IPS DF 4.7 (cell line): ENCODE measurements at regions not wholly inside any gene's neighbourhood (a gene's known extent, or its start where the extent isn't known, plus 50 kb on each side); places are given as distances from the start of the nearest gene placed in this dataset.

Experiments used
- DNase-seq: peaks from one replicate; pipeline ENCODE4 v3.0.0-alpha.2; 2013; ENCODE audit warnings: low spot score; ENCODE audit errors: extremely low read depth

DNA sequence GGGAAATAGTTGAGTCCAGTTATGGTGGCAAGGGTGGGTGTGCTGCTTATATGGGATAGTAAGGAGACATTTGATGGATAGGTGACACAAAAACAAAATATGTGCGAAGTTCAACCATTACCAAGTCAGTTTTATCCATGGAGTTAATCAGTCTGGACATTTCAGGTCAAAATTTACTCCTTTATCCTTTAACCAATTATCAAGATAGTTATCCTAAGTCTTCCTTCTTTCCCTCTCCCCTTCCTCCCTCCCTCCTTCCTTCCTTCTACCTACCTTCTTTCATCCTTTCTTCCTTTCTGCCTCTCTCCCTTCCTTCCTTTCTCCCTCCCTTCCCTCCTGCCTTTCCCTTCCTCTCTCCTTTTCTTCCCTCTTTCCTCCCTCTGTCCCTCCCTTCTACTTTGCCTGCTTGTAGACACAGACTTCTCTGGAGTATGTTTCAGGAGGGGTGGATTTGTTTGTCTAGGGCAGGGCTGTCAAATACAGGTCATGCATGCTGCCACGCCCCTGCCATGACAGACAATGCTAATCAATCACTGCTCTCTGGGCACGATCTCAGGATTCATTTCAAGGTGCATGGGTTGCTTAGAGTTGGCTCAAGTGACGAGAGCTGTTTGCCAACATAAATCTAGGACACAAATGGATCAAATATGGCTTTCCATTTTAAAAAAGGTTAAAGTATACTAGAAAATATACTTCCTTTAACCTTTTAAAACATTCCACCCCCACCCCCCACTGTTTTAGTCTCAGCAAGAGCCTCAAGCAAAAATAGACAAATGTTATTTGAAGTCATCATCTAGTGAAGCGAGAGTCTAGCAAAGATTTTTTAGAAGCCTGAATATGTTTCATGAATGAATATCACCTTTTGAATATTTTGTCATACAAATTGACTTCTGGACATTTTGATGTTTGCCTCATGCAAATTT lies 281.6 kb upstream of the CITED2 start:
- DNase-seq = no peak

DNA sequence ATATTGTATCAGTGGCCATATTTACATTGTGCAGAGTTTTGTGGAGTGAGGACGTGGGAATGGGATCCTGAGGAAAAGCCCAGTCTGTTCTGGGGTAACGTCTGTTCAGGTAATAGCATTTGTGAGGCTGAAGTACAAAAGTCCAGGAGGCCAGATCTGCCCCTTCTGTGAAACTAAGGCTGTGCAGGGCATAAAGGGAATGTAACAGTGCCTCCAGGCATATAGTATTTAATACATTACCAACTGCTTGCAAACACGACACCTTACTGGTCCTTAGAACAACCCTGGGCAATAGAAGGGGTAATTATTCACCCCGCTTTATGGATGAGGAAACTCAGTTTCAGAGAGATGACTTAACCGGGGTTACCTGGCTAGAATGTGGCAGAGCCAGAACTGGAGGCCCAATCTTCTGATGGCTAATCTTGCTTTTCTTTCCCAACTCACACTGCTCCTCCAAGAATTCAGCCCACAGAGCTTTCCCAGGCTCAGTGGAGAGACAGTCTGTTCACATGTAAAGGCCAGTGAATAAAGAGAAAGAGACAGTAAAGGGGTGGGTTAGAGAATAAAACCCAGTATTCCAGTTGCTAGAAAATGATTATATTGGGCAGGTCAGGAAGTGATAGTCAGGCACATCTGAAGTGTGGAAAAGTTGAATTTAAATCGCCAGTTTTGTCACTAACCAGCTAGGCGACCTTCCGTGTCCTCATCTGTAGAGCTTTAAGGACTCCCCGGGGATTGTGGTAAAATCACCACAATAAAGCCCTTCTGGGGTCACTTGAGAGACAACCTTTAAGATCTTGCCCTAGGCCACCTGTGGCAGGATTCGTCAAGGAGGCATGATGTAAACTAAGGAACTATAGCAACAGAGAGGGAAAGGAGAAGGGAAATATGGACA lies 280.7 kb upstream of the CITED2 start:
- no peak for DNase-seq

DNA sequence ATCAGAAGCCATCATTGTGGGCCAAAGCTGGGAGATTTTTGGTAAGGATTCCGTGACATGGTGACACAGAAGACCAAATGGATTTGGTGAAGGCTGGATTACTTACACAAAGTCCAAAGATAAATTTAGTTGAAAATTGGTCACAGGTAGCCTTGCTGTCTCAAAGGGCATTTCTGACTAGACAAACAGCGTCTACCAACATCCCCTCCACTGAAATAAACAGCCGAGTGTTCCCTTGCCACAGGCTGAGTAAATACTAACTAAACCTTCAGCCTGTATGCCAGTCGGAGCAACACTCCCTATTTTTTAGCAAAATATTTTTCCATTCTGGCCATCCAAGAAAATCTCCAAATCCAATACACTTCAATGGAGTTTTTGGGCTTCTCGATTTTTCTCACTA lies 279.9 kb upstream of the CITED2 start:
- DNase-seq = no peak

DNA sequence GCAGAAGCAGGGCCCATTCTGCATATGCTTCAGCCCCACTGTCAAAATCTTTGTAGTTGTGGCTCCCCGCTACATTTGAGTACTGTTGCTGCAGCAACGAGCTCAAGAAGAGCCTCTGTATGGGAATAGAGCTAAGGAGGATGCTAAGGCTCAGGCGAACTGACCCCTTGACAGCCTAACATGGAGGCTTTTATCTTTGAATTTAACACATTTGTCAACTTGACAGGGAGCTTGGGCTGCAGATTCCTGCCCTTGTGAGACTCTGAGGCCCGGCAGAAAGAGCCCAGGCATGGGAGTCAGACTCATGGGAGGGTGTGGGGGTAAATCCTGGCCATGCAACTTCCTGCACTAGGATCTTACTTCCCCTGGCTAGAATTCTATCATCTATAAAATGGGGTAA lies 278.7 kb upstream of the CITED2 start:
- no peak for DNase-seq

DNA sequence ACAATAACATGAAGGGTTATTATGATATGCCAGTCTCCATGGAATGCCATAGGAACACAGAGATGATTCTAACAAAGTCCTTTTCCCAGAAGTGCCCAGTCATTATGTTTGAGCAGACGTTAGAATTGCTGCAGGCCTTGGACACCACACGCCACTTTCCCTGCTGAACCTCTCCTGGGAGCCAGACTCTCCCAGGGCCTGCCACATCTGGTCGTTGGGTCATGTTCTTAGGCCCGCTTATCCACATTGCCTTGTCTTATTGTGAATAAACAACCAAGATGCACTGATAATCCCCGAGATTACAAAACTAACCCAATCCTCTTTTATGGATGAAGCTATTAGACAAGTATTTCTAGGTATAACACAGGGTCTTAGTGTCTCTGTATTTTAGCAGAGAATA lies 276.5 kb upstream of the CITED2 start:
- DNase-seq = no peak

DNA sequence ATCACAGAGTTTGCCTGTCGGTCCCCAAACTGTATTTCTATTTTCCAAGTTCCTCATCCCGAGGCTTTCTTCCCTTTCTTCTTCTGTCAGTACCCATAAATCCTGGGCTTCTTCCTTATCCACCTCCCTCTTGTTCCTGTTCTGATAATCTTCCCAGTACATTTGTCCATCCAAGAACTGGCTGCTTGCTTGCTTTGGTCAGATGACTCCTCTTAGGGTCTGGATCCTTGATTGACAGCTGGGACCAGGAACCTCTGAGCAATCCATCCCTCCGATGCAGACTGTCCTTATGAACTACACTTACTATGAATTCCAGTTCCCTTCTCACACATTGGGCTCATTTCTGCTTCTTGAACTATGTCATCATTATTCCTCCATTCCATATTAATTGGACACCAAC lies 275.3 kb upstream of the CITED2 start:
- no peak for DNase-seq

DNA sequence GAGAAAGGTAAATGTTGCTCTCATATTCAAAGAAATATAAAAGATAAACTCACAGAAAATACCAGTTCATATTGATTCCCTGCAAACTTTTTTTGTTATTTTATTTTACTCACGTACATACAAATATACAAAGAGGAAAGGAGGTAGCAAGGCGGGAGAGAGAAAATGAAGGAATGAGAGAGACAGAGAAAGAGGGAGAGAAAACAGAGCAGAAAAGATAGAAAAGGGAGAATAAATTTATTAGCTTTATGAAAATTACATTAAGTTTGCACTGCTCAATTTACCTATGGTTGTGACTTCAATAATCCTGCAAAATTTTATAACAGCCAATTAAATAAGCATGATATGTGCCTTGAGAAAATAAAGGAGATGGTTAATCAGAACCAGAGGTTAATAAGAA lies 274.7 kb upstream of the CITED2 start:
- DNase-seq = no peak

DNA sequence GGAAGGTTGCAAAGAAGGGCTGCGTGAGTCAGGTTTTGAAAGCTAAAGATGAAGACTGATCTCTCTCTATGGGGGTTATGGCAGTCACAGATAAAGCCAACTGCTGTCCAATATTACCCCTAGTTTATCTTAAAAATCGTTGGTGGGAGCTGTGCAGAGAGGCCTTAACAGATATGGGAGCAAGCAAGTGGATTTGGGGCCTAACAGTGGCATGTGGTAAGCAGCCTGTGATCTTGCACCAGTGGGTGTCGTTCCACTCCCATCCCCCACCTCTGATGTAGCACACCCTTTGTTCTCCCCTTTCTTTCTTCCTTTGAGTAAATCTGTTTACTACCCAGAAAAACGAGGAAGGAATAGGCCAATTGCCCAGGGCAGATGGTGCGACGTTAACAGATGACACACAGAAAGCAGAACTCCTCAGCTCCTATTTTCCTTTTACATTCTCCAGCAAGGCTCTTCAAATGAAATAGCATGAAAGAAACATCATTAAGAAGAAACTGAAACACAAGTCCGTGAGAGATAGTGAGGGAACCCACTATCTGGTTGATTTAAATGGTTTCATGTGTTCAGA lies 274.1 kb upstream of the CITED2 start:
- no peak for DNase-seq

DNA sequence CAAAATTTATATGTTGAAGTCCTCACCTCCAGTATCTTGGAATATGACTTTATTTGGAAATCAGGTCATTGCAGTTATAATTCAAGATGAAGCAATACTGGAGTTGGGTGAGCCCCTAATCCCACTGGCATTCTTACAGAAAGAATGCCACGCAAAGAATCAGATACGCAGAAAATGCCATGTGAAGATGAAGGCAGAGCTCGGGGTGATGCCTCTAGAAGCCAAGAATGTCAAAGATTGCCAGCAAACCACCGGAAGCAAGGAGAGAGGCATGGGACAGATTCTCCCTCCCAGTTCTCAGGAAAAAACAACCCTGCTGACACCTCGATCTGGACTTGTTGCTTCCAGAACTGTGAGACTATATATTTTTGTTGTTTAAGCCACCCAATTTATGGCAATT lies 273.4 kb upstream of the CITED2 start:
- DNase-seq = no peak

DNA sequence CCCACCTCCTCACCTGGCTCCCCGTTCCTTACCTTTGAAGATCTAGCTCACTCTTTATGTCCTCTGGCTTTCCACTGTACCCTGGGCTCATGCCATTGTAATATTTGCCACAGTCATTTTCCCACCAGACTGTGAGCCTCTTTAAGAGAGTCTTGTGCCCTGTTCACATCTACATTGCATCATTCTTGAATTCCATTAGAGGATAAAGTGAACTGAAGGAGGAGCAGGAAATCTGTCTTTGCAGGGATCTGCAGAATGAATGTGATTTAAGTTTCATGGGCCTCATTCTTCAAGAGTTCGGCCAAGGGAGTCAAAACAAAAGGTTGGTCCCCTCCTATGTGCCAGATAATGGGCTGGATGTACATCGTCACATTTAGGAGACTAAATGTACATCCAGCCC lies 272.6 kb upstream of the CITED2 start:
- DNase-seq = no peak

DNA sequence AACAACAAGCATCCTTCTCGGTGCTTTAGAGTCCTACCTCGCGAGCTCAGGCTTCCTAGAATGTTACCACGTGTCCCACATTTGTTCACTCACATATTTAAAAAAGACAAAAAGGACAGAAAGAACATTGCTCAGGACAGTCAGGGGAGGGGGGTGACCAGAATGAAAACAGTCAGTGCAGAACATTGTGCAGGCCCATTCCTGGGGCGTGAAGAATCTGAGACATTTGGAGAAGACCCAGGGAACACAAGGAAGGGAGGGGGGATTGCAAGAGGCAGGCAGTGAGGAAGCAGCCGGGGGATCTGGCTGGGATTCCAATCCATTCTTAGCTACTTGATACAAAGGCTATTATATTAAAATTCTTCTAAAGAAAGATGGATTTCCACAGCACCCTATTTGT lies 270.4 kb upstream of the CITED2 start:
- no peak for DNase-seq

DNA sequence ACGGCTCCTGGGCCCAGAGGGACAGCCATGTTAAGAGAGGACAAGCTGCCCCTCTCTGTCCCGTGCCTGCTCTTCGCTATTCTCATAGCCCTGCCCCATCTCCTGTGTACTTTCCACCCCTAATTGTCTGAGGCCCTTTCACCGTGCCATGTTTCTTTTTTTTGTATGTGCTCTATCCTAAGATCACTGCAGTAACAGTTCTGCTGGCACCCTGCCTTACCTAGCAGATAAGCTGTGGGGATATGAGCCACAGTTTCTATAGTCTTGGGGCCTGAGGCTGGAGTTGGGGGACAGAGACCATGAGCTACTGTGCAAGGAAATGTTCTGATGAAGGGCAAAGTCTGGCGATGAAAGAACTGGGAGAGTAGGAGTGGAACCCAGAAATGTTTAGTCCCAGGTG lies 269.5 kb upstream of the CITED2 start:
- no peak for DNase-seq

DNA sequence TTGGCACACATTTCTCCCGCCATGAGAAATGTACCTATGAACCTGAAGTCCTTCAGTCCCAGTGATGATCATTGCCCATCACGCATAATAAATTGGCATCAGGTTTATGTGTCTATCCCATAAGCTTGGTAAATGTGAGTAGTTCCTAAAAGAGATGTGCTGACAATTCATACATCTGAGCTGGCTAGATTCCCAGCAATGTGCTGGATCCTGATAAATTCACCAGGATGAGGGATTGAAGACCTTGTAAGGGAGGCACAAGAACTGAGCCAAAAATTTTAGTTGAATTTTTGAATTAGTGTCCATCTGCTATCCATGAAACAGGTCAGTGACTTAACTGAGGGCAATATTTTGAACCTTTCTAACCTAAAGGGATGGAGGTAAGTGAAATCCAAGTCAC lies 267.9 kb upstream of the CITED2 start:
- DNase-seq = no peak

DNA sequence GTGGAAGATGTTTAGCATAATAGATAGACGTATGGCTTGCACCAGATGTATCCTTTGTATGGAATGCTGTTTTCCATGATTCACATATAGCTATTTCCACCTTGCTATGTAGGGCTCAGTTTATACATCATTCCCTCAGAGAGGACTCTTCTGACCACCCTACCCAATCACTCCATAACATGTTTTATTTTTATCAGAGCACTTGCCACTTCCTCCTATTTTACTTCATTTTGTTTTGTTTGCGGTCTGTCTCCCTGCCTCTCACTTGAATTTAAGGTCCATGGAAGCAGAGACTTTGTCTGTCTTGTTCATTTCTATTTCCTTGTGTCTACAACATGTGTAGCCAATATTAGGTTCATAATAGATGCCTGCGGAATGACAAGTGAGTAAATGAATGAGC lies 266.9 kb upstream of the CITED2 start:
- no peak for DNase-seq

DNA sequence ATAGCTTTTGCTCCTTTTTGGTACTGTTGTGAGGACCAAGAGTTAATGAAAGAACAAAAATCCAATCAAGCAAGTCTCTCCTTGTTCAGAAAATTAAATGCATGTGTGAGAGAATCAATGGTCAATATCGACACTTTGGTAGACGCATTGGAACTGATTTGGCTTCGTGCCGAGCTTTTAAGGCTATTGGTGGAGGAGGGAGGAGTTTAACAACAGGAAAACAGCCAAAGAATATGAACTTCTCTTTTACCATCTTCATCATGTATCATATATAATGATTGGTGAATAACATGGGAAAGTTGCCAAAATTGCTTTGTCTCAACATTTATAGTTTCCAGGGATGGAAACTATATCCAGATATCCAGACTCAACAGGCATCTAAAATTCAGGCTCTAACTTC lies 266.5 kb upstream of the CITED2 start:
- DNase-seq = no peak

DNA sequence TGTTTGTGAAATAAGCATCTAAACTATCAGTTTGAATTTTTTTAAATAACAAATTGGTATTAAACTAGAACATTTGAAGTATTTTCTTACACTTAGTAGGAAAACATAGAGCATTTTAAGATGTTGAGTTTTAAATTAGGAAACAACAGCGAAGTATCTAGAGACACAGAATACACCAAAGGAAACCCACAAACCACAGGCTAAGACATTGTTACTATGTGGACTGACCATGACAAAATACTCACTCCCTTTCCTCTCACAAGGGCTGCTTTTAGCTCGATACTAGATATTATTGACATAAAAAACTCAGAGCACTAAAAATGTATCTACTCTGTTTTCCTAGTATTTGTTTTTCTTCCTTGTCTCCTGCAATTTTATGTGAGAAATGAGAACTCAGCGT lies 266.0 kb upstream of the CITED2 start:
- no peak for DNase-seq

DNA sequence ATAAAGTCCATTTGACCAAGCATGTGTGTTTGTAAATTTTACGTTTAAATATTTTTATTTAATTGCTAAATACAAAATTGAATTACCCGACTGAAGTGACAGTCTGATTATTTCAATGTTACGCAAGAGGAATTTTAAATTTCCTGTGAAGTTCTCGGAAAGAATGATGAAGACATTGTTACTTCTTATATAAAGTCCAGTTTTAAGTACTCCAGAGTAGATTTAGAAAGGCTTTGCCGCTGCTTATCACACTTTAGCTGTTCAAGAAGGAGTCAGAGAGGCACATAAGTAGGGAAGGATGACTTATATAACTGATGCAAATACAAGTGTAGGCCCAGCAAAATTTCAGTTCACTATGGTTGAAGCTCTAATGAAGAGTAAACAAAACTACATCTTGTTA lies 265.1 kb upstream of the CITED2 start:
- DNase-seq = no peak

DNA sequence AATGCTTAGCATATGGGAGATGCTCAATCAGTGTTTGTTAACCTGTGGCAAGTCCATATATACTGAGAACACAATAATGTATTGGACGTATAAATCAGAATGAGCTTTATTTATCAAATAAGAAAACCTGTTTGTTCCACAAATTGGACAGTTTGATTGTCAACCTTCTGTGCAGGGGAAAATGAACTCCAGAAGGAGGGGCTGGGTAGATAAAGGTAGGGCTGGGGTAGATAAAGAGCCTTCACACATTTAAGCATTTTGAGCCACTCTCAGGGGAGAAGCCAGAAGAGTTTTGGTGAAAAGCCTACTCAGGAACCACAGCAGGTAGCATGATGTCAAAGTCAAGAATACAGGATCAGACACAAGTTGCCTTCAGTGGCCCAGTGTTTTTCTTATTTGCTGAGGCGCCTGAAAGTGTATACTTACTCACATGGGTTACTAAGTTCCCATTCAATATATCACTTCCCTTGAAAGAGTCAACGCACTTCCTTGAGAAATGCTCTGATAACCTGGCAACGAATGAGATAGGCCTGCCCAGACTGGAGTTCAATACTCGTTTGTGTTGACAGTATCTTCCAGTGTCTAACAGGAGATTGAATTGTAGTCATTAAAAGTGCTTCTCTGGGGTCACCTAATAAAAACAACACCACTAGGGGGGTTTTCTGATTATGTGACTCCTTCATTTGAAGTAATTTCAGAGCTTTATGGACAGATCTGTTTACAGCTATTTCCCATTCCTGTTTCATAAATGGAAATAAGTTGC lies 263.9 kb upstream of the CITED2 start:
- DNase-seq = no peak

DNA sequence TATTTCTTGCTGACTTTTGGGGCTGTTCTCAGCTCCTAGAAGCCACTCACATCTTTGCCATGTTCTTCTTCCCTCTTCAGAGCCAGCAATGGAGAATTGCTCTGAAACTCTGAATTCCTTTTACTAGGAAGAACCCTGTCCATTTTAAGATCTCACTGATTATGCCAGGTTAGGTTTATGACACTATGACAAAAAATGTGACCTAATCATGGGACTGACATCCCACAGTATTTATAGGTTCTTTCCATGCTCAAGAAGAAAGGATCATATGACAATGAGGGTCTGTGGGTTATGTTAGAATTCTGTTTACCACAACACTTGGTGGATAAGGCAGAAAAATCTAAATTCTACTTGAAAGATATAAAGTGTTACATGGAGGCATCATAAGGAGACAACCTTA lies 263.3 kb upstream of the CITED2 start:
- DNase-seq = no peak

DNA sequence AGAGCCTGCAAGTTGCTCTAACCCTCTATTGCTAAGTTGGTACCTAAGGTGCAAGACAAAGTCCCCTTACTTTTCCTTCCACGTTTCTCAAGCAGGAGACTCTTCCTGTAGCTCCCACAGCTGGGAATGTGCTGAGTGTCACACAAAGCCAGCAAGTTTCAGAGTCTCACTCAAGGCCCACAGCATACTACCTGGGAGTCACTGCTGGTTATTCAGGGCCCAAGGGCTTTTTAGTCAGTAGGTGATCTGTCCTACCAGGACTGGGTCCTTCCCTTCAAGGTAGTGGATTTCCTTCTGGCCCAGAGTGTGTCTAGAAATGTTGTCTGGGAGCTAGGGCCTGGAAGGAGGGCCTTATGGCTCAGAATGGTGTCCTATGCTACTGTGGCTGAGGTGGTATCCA lies 261.9 kb upstream of the CITED2 start:
- DNase-seq = no peak

DNA sequence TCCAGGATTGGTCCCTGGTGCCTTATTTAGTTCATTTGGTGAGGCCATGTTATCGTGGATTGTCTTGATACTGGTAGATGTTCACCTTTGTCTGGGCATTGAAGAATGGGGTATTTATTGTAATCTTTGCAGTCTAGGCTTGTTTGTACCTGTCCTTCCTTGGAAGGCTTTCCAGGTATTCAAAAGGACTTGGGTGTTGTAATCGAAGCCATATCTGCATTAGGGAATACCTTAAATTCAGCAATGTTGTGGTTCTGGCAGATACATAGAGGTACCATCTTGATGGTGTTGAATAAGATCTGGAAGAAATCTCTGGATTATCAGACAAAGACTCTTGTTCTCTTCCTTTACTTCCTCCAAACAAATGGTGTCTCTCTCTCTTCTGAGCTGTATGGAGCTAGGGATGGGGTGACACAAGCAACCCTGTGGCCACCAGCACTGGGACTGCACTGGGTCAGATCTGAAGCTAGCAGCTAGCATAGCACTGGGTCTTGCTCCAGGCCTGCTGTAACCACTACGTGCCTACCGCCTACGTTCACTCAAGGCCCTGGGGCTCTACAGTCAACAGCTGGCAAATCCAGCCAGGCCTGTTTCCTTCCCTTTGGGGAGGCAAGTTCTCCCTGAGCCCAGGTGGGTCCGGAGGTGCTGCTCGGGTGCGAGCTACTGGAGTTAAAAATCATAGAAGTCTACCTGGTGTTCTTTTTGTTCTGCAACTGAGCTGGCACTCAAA lies 261.1 kb upstream of the CITED2 start:
- no peak for DNase-seq
